ENCODE measurements at regions not wholly inside any gene's neighbourhood (a gene's known extent, or its start where the extent isn't known, plus 50 kb on each side); places are given as distances from the start of the nearest gene placed in this dataset.

- TF ChIP-seq ZNF512 (tag; IDR thresholded peaks at IDR 0.05) (no peak), ZFP91 (CRISPR knock-in tag; IDR thresholded peaks at IDR 0.05) (no peak), IRF2 (CRISPR knock-in tag; IDR thresholded peaks at IDR 0.05) (no peak), TCF3 (CRISPR knock-in tag; IDR thresholded peaks at IDR 0.05) (no peak), TRIM25 (IDR thresholded peaks at IDR 0.05; ENCODE audit: borderline replicate concordance) (no peak), BDP1 (IDR thresholded peaks at IDR 0.05; ENCODE audit: insufficient read depth, insufficient read length) (no peak), KAT2B (IDR thresholded peaks at IDR 0.05; ENCODE audit: low read depth, low read length) (no peak), MITF (IDR thresholded peaks at IDR 0.05) (no peak), CREB5 (CRISPR knock-in tag; IDR thresholded peaks at IDR 0.05) (0 out of 2 replicates have a peak, but pooled peaks have one; percentile 57), ZNF3 (CRISPR knock-in tag; IDR thresholded peaks at IDR 0.05) (no peak), NFRKB (IDR thresholded peaks at IDR 0.05; ENCODE audit: low read depth) (no peak), ZNF79 (CRISPR knock-in tag; IDR thresholded peaks at IDR 0.05; ENCODE audit: low read depth) (0 out of 2 replicates have a peak, but pooled peaks have one; percentile 38), KLF13 (tag; IDR thresholded peaks at IDR 0.05; ENCODE audit: borderline replicate concordance, low read depth) (no peak), ESRRB (CRISPR knock-in tag; IDR thresholded peaks at IDR 0.05; ENCODE audit: borderline replicate concordance) (no peak), ADNP (tag; IDR thresholded peaks at IDR 0.05) (no peak), E2F3 (CRISPR knock-in tag; IDR thresholded peaks at IDR 0.05) (0 out of 2 replicates have a peak, but pooled peaks have one; percentile 69), GTF2E2 (tag; IDR thresholded peaks at IDR 0.05) (no peak), GTF2A2 (tag; IDR thresholded peaks at IDR 0.05) (0 out of 2 replicates have a peak, but pooled peaks have one; percentile 27), RAD51 (IDR thresholded peaks at IDR 0.05; ENCODE audit: borderline replicate concordance, low read depth) (no peak), KAT7 (CRISPR knock-in tag; IDR thresholded peaks at IDR 0.05; ENCODE audit: borderline replicate concordance) (no peak)
Measured at GRCh38 chr3:4898454-4899313, 80.6 kb upstream of the BHLHE40 start (continued).
